Amniotic epithelial cell (primary cell): ENCODE measurements at regions not wholly inside any gene's neighbourhood (a gene's known extent, or its start where the extent isn't known, plus 50 kb on each side); places are given as distances from the start of the nearest gene placed in this dataset.
"Not testable (repeated sequence)": the region's sequence is repeated elsewhere in the genome, so short reads cannot be mapped to it uniquely, and the experiment has no call there.

Experiments used
- DNase-seq: peaks from one replicate; pipeline ENCODE4 v3.0.0-alpha.2; 2010; ENCODE audit warnings: low read depth

DNA sequence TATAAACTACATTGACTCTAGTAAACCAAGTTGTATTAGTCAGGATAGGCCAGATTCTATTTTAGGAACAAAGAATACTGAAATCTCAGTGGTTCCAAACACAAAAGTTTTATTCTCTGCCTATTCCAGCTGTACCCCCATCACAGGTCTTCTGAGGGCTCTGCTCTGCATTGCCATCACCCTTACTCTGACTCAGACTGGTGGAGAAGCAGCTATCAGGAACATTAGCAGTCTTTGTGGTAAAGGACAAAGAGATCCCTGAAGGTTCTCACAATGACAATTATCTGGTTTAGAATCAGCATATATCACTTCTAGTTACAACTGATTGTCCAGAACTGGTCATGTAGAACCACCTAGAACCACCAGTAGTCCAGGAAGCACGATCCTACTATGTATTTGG lies 251.1 kb downstream of the GLUD2 start:
- DNase-seq: no peak

DNA sequence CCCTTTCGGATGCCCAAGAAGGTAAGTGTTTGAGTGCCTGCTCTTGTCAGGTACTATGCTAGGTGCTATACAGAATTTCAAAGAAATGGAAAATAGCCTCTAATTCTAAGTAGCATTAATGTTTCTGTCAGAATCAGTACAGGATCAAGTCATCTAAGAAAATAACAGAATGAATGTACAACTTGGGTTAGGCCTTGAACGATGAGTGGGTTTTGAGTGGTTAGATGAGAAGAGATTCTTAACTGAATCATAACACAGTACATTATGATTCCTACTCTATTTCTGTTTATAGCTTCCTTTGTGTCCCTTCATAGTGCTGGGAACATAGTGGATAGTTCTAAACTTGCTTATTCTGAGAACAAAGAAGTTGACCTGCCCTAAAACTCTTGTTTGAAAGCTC lies 253.9 kb downstream of the GLUD2 start:
- no peak for DNase-seq

DNA sequence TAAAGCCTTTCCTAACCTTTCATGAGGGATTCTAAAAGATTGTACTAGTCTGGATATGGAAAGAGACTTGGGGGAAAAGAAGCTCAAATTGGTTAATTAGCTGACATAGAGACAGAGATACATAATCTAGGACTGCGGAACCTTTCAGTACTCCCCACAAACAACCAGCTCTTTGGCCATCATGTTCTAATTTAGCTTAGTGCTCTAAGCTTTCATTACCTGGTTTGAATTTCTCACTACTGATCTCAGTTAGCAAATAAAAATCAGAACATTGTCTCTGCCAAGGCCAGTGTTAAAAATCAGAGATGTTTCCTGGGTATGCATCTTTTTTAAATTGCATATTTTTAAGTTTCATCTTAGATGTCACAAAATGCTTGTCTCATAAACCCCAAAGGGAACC lies 254.4 kb downstream of the GLUD2 start:
- no peak for DNase-seq

DNA sequence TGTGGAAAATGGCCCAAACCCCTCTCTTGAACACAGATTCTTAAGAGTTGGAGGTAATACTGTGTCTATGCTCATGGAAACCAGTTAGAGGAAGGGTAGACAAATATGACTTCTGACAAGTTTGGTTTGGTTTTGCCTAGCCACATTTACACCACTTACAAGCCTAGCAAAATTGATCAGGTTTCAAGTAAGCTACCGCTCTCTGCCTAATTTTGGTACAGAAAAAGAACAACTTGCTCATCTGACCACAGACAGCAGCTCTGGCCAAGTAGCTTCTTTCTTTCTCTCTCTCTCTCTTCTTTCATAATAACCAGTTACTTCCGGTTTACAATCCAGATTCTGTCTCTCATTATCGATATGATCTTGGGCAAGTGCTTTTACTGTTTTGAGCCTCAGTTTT lies 260.0 kb downstream of the GLUD2 start:
- DNase-seq: no peak

DNA sequence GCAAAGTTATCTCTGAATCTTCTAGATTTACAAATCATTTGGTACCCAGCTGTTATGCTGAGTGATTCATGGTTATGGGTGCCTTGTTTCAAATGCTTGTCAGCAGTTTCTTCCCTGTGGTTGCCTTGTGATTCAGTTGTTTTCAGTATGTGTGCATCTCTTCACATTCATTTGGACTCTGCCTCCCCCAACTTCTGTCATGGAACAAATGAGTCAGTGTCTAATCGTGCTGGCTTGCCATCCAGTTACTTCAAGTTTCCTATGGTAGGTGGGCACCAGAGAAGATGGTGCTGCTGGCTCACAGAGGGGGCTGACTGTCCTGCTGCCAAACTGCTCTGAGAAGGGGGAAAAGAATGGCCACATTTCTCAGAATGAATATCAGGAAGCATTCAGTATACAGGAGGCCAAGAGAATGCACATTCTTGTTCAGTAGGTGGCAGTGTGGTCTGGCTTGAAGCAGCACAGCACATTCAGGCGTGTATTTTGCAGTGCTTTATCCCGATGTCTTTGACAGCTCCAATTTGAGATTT lies 260.9 kb downstream of the GLUD2 start:
- DNase-seq: peak; percentile 57

DNA sequence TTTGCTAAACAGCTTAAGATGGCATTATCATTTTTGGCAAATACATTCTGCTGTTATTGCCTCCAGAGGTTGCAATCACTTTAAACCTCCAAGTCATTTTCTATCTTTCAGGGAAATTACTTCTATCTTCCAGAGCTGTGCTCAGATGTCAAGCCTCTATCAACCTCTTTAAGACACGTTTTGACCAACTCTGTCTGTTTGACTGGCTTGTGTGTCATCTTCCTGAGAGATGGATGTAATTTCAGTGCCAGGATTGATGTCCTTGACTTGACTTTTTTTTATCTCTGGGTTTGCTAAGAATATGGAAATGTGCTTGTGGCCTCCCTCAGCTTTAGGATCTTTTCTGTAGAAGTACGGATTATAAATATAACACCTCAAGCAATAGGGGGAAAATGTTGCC lies 263.4 kb downstream of the GLUD2 start:
- DNase-seq: no peak

DNA sequence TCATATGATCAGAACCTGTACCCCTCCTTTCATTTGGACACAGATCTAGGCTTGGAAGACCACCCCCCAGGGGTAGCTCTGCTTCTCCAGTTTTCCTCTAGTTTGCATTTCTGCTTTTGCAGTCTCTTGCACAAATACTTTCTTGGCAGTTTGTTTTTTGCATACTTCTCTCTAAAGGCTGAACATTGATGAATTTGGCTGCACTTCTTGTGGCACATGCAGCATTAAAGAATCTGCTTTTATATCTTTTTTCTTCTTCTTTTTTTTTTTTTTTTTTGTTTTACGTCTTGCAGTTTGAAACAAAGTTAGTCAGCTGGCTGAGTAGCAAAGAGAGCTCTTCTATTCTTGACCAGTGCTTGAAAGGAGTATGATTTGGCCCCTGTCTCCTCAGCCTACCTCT lies 273.0 kb downstream of the GLUD2 start:
- no peak for DNase-seq

DNA sequence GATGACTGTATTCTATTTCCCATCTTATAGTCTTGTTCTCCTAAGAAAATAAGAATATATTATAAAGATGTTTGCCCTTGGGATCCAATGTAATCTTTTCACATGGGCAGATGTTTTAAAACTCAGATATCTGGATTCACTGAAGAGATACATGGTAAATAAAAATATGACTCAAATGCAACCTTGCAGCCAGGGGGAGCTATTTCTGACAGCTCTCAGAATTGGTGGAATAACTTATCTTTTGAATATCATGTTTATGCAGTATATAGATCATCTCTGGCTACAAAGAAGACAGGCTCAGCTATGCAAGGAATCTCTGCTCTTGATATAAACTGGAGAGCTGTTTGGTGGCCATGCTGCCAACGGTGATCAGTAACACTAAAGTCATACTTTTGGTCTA lies 274.7 kb downstream of the GLUD2 start:
- no peak for DNase-seq

DNA sequence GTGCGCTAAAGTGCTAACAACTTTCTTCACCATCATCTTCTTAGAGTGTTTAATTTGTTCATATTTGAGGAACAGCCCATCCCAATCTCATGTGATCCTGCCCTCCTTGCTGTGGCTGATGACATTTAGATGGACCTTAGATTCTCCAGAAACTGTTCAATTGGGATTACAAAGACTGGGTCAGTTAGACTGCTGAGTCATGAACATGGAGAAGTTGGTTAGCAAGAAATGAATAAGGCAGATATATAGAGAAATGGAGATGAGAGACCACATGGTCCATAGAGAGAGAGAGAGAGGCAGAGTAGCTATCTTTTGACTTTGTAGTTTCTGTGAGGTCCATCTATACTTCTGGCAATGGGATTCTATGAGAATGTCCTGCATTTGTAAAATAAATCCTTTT lies 275.9 kb downstream of the GLUD2 start:
- no peak for DNase-seq

DNA sequence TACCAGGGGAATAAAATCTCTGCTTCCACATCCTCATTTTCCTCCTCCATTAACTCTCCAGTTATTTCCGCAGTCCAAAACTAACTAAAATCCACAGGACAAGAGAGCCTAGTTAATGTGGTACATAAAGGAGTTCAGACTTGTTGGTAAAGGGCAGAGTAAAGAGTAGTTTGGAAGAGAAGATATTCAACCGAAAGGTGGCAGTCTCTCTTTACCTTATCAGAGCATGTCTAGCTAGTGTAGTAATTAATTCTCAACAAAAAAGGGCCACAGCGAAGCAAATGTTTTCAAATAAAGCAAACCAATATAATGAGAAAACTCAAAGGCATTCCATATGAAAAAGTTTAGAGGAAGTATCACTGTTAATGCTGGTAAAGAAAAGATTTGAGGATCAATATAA lies 286.5 kb downstream of the GLUD2 start:
- DNase-seq: no peak

DNA sequence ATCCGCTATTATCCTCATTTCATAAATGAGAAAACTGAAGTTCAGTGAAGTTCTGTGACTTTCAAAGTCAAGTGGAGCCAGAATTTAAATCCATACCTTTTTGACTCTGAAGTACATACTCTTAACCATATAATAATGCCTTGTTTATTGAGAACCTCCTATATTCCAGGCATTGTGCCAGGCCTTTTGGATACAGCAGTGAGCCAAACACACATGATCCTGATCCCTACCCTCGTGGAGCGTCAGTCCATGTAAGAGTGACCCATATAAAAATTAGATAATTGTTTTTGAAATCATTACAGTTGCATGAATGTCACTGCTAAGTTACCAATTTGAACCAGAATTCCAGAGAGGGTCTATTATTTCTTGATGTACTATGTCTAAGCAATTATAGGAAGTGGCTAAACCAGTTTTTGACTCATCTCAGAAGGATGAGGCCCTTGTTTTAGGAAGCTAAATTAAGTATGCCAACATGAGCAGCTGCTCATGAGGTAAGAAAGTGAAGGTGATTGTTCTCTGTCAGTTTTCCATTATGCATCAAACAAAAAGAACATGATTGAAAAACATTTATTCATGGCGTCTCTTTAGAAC lies 289.5 kb downstream of the GLUD2 start:
- no peak for DNase-seq

DNA sequence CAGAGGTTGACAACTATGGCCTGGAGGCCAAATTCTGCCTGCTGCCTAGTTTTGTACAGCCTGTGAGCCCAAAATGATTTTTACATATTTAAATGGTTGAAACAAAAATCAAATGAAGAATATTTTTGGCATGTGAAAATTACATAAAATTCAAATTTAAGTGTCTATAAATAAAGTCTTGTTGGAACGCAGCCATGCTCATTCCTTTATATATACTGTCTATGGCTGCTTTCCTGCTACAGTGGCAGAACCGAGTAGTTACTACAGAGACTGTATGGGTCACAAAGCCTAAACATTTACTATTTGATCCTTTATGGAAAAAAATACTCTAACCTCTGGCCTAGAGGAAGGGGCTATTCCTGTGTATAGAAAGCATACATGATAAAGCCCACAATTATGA lies 290.4 kb downstream of the GLUD2 start:
- DNase-seq: no peak

DNA sequence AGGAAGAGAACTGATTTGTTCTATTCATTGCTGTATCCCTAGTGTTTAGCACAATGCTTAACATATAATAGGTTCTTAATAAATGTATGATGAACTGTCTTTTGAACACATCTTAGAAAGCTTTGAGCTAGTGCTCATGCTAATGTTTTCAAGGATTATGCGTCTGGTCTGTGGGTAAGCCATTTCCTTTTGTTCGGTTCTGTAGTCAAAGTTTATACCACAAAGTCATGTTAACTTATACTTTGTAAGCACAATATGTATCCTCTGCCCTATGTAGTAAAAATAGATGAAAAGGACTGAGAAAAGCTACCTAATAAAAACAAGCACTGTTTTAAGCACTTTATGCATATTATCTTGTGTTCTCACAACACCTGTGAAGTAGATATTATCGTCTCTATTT lies 301.9 kb downstream of the GLUD2 start:
- no peak for DNase-seq

DNA sequence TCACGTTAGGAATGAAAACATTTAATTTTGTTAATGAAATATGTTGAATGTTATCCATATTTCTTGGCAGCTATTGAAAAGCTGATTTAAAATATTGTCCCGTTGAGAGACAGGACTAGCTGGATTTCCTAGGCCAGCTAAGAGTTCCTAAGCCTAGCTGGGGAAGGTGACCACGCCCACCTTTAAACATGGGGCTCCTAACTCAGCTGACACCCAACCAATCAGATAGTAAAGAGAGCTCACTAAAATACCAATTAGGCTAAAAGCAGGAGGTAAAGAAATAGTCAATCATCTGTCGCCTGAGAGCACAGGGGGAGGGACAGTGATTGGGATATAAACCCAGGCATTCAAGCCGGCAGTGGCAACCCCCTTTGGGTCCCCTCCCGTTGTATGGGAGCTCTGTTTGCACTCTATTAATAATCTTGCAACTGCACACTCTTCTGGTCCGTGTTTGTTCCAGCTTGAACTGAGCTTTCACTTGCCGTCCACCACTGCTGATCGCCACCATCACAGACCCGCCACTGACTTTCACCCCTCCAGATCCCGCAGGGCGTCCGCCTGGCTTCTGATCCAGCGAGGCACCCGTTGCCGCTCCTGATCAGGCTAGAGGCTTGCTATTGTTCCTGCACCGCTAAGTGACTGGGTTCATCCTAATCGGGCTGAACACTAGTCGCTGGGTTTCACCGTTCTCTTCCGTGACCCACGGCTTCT lies 308.9 kb downstream of the GLUD2 start:
- DNase-seq: no peak

DNA sequence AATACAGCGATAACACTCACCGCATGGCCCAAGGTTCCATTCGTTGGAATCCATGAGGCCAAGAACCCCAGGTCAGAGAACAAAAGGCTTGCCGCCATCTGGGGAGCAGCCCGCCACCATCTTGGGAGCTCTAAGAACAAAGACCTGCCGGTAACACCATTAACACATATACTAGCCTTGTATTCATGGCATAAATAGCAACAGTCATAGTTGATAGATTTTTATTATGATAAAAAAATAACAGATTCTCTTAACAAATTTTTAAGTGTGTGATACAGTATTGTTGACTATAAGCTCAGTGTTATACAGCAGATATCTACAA lies 309.4 kb downstream of the GLUD2 start:
- DNase-seq: no peak

DNA sequence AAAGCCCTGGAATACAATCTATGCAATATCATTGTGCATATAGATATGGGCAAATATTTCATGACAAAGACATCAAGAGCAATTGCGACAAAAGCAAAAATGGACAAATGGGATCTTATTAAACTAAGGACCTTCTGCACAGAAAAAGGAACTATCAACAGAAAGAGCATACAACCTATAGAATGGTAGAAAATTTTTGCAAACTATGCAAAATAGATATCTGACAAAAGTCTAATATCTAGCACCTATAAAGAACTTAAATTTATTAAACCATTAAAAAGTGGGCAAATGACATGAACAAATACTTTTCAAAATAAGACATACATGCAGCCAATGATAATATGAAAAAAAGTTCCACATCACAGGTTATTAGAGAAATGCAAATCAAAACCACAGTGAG lies 312.9 kb downstream of the GLUD2 start:
- no peak for DNase-seq

DNA sequence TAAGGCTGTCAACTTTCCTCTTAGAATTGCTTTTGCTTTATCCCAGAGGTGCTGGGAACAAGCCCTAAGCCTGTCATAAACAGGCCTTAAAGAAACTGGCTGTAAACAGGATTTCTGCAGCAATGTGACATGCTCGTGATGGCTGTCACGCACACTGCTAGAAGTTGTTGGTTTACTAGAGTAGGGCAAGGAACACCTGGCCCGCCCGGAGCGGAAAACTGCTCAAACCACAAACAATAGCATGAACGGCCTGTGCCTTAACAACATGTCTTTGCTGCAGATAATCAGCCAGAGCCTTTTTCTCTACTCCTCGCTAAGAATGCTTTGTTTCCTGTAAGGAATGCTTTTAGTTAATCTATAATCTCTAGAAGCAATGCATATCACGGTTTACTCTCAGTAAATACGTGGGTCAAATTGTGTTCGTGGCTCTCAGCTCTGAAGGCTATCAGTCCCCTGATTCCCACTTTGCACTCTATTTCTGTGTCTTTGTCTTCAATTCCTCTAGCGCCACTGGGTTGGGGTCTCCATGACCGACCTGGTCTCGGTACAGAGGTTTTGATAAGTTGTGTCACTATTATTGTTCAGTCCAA lies 318.3 kb downstream of the GLUD2 start:
- DNase-seq: no peak

DNA sequence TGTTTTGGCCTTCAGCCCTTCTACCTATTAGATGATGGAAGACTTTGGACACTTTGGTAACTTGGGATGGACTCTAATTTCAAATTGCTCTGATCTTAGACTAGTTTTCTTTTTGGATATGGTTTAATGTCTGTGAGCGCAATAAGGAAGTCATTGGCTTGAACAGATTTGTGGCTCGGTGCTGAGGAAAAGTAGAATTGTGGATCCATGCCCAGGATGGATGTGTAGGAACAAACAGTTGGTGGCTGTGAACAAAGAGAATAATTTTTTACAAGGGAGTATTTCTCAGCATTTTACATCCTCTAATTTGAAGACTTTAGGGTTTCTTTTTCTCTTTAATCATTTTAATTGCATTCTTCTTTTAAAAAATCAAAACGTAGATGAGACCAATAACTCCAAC lies 327.1 kb downstream of the GLUD2 start:
- DNase-seq: no peak

DNA sequence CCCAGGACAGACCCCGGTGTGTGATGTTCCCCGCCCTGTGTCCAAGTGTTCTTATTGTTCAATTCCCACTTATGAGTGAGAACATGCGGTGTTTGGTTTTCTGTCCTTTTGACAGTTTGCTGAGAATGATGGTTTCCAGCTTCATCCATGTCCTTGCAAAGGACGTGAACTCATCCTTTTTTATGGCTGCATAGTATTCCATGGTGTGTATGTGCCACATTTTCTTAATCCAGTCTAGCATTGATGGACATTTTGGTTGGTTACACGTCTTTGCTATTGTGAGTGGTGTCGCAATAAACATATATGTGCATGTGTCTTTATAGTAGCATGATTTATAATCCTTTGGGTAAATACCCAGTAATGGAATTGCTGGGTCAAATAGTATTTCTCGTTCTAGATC lies 334.5 kb downstream of the GLUD2 start:
- not testable (repeated sequence) for DNase-seq

DNA sequence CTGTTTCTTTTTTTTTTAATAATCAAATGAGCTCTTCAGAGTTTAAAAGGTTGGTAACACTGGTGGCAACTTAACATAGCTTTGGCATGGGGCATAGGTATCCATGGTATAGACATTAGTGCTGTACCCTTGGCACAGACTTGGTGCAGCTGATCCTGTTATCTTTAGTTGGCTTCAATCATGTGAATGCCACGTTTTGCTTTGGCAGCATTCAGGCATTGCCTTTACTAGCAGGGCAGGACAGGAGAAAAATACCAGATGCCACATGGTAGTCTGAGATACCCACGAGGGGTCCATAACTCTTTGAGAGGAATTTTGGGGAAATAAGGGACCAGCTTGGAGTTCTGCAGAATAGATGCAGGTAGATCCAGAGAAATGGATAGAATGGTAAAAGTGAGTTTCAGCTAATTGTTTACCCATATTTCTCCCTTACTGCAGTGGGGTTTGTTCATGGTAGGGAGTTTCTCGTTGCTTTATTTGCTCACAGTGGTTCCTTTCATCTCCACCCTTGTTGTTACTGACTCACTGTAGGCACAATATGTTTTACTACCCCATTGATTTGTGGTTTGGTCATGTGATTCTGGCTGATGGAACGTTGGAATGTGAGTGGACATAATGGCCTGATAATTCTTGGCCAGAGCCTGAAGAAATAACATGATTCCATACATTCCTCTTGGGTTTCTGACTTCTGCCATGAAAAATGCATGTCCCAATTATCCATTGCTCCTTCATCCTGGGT lies 342.7 kb downstream of the GLUD2 start:
- no peak for DNase-seq

DNA sequence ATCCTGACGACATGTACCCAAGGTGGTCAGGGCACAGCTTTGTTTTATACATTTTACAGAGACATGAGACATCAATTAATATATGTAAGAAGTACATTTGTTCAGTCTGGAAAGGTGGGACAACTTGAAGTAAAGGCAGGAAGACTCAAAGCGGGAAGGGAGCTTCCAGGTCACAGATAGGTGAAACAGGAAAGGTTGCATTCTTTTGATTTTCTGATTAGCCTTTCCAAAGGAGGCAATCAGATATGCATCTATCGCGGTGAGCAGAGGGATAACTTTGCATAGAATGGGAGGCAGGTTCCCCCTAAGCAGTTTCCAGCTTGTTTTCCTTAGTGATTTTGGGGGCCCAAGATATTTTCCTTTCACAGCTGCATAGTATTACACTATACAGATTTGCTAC lies 358.4 kb downstream of the GLUD2 start:
- DNase-seq: no peak

DNA sequence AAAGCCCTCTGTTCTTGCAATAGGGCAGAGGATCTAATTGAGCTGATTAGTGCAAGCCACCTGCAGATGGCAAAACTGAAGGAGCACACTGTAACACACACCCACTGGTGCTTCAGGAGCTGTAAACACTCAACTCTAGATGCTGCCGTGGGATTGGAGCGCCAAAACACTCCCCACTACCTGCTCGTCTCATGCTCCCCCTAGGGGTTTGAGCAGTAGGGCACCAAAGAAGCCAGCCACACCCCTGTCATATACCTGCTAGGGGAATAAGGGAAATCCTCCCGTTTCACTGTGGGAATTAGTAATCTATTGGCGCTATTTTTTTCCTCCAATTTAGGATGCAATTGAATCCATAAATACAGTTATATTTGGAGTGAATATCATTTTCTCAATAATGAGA lies 360.2 kb downstream of the GLUD2 start:
- DNase-seq: no peak

DNA sequence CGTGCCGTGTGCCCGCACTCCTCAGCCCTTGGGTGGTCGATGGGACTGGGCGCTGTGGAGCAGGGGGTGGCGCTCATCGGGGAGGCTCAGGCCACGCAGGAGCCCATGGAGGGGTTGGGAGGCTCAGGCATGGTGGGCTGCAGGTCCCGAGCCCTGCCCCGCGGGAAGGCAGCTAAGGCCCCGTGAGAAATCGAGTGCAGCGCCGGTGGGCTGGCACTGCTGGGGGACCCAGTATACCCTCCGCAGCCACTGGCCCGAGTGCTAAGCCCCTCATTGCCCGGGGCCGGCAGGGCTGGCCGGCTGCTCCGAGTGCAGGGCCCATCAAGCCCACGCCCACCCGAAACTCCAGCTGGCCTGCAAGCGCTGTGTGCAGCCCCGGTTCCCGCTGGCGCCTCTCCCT lies 384.1 kb downstream of the GLUD2 start:
- DNase-seq: not testable (repeated sequence)
